IgD-negative memory B cell (primary cell): ENCODE measurements at regions not wholly inside any gene's neighbourhood (a gene's known extent, or its start where the extent isn't known, plus 50 kb on each side); places are given as distances from the start of the nearest gene placed in this dataset.

Source experiments
- H3K27ac Mint-ChIP-seq, 3 donors: one replicate each; pipeline ENCODE4 v1.8.0; 2020 to 2022; ENCODE audit warnings: mild to moderate bottlenecking in 3 of 3, mixed read lengths in 3 of 3, moderate library complexity in 1 of 3
- H3K27me3 Mint-ChIP-seq: one replicate; pipeline ENCODE4 v1.8.0; 2021; ENCODE audit warnings: mixed read lengths
- H3K36me3 Mint-ChIP-seq: one replicate; pipeline ENCODE4 v1.8.0; 2020; ENCODE audit warnings: mild to moderate bottlenecking, mixed read lengths
- H3K4me1 Mint-ChIP-seq, 3 donors: one replicate each; pipeline ENCODE4 v1.8.0; 2020 to 2022; ENCODE audit warnings: mixed read lengths in 3 of 3, mild to moderate bottlenecking in 1 of 3
- H3K4me3 Mint-ChIP-seq, 4 donors: one replicate each; pipeline ENCODE4 v1.8.0; 2020 to 2022; ENCODE audit warnings: mild to moderate bottlenecking in 4 of 4, mixed read lengths in 4 of 4, moderate library complexity in 3 of 4
- H3K9me3 Mint-ChIP-seq, 3 donors: one replicate each; pipeline ENCODE4 v1.8.0; 2020 to 2021; ENCODE audit warnings: mixed read lengths in 3 of 3, mild to moderate bottlenecking in 1 of 3

DNA sequence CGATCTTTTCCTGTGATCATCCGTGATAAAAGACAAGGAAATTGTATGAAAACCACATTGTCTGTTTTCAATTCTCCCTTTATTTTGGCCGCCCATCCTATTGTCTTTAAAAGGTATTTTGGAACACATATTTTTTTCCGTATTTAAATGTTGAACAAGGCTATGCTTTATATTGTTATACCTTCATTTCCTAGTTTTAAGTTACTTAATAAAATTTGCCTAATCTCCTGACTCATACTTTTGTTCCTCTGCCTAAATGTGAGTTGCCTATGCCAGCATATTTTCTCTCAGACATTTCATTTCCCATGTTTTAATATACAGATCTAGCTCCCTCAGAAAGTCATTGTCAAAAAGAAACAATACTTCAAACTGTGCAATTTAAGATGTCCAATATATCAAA is 104.2 kb downstream of the SLITRK6 start:
- Mint-ChIP-seq H3K27me3 (no peaks in the 10 kb centered on the region), H3K4me1 (peaks cover 0 to 1% (median 0%) of the 10 kb centered on the region in 3 donors), H3K4me3 (no peak overlapping the region), H3K36me3 (no peaks in the 10 kb centered on the region), H3K27ac (no peak overlapping the region), H3K9me3 (peaks cover 0 to 9% (median 0%) of the 10 kb centered on the region in 3 donors)

DNA sequence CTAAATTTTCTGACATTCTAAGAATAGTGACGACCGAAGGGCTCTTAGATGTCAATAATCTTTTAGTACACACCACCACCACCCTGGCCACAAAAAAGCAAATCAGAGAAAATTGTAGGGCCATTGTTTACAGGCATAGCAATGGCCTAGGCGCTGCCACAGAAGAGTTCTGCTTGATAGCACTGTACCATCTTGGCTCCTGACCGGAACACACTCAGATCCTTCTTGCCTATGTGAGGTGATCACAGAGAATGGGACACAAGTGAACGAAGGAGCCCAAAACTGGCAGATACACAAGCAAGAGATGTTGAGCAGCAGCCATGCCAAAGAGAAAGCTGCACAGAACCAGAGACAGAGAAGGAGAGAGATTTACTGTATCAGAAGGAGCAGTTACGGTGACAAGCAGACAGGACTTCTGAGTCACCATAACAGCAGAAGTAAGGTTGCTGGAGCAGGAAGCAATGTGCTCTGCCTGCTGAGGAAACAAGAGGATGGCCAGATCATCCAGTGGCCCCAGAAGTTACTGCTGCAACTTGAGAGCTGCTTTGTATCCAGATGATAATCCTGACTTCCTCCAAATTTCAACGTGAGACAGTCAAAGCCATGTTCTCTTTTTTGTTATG is 105.2 kb downstream of the SLITRK6 start:
- Mint-ChIP-seq H3K36me3 (no peaks in the 10 kb centered on the region), H3K4me1 (peaks cover 0 to 1% (median 0%) of the 10 kb centered on the region in 3 donors), H3K27ac (no peak overlapping the region), H3K4me3 (no peak overlapping the region), H3K27me3 (no peaks in the 10 kb centered on the region), H3K9me3 (peaks cover 0 to 9% (median 0%) of the 10 kb centered on the region in 3 donors)

DNA sequence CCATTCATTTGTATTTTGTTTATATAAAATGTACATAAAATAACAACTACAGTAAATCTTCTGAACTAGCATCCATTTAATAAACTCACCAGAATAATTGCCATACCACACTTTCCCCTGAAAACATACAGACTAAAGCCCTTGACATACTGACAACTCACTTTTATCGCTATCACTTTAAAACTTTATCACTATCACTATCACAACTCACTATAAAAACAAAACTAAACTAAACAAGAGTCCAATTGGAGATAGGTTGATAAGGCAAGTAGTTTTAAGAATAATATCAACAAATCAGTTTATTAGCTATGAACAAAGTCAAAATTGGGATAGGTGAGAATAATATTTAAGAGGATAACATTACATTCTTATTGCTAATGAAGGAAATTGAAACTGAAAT is 108.9 kb downstream of the SLITRK6 start:
- no peaks in the 10 kb centered on the region for H3K4me1 Mint-ChIP-seq
- no peaks in the 10 kb centered on the region for H3K36me3 Mint-ChIP-seq
- H3K4me3 Mint-ChIP-seq: no peak overlapping the region
- peaks cover 1 to 11% (median 5%) of the 10 kb centered on the region in 3 donors for H3K9me3 Mint-ChIP-seq
- no peaks in the 10 kb centered on the region for H3K27me3 Mint-ChIP-seq
- no peak overlapping the region for H3K27ac Mint-ChIP-seq

DNA sequence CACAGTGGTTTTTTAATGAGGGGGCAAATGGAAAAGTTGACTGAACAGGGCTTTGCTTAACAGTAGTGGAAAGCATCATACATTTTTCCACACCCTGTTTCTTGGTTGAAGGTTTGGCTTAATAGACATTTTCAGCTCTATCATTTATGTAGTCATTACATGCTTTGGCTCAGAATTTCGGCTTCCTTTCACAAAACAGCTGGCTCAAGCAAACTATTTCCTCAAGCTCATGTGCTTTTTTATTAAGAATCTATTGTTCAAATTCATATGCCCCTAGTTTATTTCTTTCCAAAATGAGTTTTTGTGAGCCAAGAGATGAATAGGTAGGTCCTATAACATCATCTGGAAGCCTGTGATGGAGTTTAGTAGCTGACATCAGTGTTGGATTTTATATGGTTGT is 113.8 kb downstream of the SLITRK6 start:
- no peak overlapping the region for H3K4me3 Mint-ChIP-seq
- no peaks in the 10 kb centered on the region for H3K4me1 Mint-ChIP-seq
- no peak overlapping the region for H3K27ac Mint-ChIP-seq
- no peaks in the 10 kb centered on the region for H3K27me3 Mint-ChIP-seq
- H3K9me3 Mint-ChIP-seq: peaks cover 0 to 19% (median 6%) of the 10 kb centered on the region in 3 donors
- no peaks in the 10 kb centered on the region for H3K36me3 Mint-ChIP-seq

DNA sequence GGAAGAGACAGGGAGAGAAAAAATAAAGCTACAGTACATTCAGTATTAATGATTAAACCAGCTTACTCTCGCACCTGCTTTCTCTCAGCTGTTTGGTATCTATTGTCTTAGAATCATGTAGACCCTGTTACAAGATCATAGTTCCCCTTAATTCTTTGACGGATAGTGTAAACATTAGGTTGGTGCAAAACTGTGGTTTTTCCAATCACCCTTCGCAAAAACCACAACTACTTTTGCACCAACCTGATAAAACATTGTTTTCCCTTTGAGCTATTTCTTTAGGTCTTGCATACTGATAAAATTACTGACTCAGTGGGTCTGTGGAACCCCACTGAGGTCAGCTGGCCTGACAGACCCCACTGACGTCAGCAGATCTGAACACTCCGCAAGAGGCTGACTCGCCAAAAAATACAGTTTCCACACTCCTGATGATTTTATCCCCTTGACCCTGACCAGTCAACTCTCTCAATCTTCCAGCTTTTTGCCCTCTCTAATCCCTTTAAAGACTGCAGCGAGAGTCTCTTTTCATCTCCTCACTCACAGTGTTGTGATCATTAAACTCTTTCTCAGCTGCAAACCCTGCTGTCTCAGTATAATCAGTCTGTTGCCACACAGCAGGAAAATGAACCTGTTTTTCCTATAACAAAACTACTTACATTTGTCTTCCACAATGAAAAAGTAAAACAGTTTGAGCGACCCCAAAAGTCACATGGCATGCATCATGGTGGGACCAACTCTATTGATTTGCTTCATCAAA is 123.9 kb downstream of the SLITRK6 start:
- Mint-ChIP-seq H3K27ac (no peak overlapping the region), H3K4me1 (no peaks in the 10 kb centered on the region), H3K36me3 (no peaks in the 10 kb centered on the region), H3K4me3 (no peak overlapping the region), H3K27me3 (no peaks in the 10 kb centered on the region), H3K9me3 (peaks cover 6 to 24% (median 9%) of the 10 kb centered on the region in 3 donors)

DNA sequence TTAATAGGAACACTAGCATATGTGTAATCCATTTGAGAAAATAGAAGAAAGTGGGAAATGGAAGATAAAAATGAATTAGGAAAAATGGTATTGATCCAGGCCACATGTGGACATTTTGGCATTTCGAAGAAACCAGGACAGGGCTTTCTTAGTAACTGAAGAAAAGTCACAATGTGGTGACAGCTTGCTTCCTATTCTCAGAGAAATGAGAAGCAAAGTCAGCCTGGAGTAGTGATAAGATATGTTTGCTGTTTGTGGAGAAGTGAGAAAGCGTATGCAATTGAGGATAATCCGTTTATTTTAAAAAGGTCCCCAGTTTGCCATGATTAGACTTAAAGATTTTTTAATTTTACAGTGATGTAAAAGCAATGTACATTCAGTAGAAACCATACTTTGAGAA is 127.9 kb downstream of the SLITRK6 start:
- Mint-ChIP-seq H3K4me1 (no peaks in the 10 kb centered on the region), H3K4me3 (no peak overlapping the region), H3K27me3 (no peaks in the 10 kb centered on the region), H3K27ac (no peak overlapping the region), H3K9me3 (peaks cover 4 to 14% (median 10%) of the 10 kb centered on the region in 3 donors), H3K36me3 (no peaks in the 10 kb centered on the region)

DNA sequence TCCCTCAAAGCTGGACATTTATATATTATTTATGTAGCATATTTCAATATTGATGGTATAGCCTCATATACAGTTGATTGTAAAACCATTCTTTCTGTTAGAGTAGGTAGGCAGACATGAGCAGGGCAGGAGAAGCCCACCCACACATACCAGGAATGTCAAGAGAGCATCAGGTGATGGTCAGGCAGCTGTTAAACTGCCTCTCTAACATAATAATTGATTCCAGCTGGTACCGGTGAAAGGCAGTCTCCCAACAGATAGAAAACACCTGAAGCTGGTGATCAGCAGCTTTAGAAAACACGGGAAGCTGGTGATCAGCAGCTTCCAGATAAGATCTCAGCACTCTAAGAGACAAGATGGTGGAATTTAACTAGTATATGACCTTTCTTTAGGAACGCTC is 132.9 kb downstream of the SLITRK6 start:
- Mint-ChIP-seq H3K9me3 (peaks cover 3 to 6% (median 5%) of the 10 kb centered on the region in 3 donors), H3K4me3 (no peak overlapping the region), H3K27ac (no peak overlapping the region), H3K27me3 (no peaks in the 10 kb centered on the region), H3K36me3 (no peaks in the 10 kb centered on the region), H3K4me1 (no peaks in the 10 kb centered on the region)

DNA sequence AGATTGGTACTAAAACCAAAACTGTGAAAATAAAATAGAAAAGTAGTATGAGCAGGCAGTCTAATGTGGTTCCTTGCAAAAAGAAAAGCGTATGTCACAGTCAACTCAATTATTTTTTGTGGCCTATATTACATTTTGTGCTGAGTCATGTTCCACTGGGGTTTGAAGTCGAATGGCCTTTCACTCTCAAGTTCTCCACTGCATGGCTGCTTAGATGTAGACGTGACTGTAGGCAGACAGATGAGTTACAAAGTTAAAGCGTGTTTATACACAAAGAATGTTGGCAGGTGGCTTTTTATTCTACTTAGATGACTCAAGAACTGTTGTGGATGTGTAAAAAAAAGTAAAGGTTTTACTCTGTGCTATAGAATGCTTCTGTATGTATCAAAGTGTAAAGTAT is 133.9 kb downstream of the SLITRK6 start:
- Mint-ChIP-seq H3K4me3 (no peak overlapping the region), H3K27ac (no peak overlapping the region), H3K9me3 (peaks cover 0 to 3% (median 3%) of the 10 kb centered on the region in 3 donors), H3K36me3 (no peaks in the 10 kb centered on the region), H3K27me3 (no peaks in the 10 kb centered on the region), H3K4me1 (no peaks in the 10 kb centered on the region)

DNA sequence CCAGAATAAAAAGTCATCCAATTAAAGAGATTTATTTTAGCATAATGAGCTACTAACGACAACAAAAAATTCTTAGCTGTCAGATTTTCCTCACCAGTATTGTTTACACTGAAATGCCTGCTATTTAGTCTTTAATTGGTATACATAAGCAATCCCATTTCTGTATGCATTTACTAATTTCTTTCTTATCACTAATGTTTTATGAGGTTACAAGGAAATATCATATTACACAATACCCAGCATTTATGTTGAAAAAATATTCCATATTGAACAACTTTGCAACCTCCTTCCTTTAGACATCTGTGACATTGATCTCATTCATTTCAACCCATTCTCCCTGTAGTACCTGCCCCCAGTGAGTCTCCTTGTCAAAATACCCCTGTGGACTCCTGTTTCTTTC is 135.4 kb downstream of the SLITRK6 start:
- Mint-ChIP-seq H3K4me1 (no peaks in the 10 kb centered on the region), H3K9me3 (peaks cover 0 to 3% (median 1%) of the 10 kb centered on the region in 3 donors), H3K4me3 (no peak overlapping the region), H3K27ac (no peak overlapping the region), H3K27me3 (no peaks in the 10 kb centered on the region), H3K36me3 (no peaks in the 10 kb centered on the region)

DNA sequence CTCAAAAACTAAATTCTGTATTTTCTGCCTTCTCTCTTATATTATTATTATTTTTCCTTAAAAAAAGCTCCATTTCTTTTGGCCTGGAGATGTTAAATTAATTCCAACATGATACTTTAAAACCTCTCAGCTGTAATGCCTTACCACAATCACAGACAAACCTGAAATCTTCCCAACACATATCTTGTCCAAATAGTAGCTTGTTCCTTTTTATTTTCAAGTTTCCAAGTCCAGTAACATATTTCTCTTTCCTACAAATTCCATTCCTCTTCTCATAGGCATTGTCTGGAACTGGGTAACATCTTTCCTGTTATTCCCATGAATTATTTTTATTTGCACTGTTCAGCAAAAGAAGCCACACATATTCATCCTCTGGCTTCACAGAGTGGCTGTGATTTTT is 137.0 kb downstream of the SLITRK6 start:
- peaks cover 0 to 1% (median 0%) of the 10 kb centered on the region in 3 donors for H3K9me3 Mint-ChIP-seq
- no peak overlapping the region for H3K27ac Mint-ChIP-seq
- no peaks in the 10 kb centered on the region for H3K4me1 Mint-ChIP-seq
- no peaks in the 10 kb centered on the region for H3K36me3 Mint-ChIP-seq
- H3K4me3 Mint-ChIP-seq: no peak overlapping the region
- no peaks in the 10 kb centered on the region for H3K27me3 Mint-ChIP-seq

DNA sequence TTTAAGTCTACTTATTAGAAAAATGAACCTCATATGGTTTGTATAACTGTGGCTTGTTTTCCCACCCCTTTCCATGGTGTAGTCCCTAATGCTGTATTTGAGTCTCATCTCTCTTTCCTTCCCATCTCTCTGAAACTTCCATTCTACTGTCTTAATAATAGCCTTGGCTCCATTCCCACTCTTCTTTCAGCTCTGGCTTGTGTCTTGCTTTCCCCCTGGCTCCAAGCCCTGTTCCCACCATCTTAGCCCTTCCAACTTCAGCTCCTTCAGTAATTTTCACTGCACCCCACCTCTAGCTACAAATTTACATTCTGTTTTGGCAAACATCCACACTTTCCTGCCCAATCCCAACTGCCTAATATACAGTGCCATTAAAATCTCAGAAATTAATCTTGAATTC is 137.5 kb downstream of the SLITRK6 start:
- Mint-ChIP-seq H3K27ac (no peak overlapping the region), H3K4me3 (no peak overlapping the region), H3K36me3 (no peaks in the 10 kb centered on the region), H3K4me1 (no peaks in the 10 kb centered on the region), H3K9me3 (peaks cover 0 to 1% (median 0%) of the 10 kb centered on the region in 3 donors), H3K27me3 (no peaks in the 10 kb centered on the region)

DNA sequence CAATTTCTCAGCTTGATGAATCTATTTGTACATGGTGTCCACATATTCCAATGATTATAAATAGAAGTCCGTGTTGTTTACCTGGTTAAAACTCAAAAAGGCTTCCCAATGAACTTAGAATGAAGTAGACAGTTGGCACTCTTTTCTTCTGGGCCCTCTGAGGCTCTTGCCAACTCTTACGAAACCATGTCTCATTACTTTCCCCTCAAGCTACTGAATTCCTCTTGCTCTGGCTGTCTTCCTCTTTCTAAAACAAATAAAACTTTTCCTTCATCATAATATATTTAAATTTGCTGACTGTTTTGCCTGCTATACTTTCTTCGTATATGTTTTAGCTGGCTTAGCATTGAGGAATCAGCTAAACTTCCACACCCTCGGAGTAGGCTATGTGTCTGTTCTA is 139.7 kb downstream of the SLITRK6 start:
- H3K4me1 Mint-ChIP-seq: no peaks in the 10 kb centered on the region
- no peaks in the 10 kb centered on the region for H3K36me3 Mint-ChIP-seq
- H3K27ac Mint-ChIP-seq: no peak overlapping the region

DNA sequence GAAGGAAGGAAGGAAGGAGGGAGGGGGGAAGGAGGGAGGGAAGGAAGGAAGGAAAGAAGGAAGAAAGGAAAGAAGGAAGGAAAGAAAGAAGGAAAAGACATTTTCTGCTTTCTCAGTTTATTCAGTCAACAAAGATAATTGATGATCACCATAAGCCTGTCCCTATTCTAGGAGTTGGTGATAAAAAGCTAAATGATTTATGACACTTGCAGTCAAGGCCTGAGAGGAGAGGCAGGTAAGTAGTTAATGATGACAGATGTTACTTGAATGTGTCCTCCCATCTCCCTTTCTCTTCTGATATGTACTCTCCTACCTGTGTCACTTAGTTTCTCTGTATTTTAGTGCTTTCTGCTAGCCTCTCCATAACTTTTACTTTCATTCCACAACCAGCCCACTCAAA is 141.3 kb downstream of the SLITRK6 start:
- Mint-ChIP-seq H3K36me3 (no peaks in the 10 kb centered on the region), H3K4me3 (no peak overlapping the region), H3K9me3 (peaks cover 0 to 6% (median 3%) of the 10 kb centered on the region in 3 donors), H3K27me3 (no peaks in the 10 kb centered on the region), H3K4me1 (no peaks in the 10 kb centered on the region), H3K27ac (no peak overlapping the region)

More for the DNA sequence above, 139.7 kb downstream of the SLITRK6 start:
- no peaks in the 10 kb centered on the region for H3K27me3 Mint-ChIP-seq
- H3K4me3 Mint-ChIP-seq: no peak overlapping the region
- H3K9me3 Mint-ChIP-seq: peaks cover 0 to 4% (median 1%) of the 10 kb centered on the region in 3 donors

DNA sequence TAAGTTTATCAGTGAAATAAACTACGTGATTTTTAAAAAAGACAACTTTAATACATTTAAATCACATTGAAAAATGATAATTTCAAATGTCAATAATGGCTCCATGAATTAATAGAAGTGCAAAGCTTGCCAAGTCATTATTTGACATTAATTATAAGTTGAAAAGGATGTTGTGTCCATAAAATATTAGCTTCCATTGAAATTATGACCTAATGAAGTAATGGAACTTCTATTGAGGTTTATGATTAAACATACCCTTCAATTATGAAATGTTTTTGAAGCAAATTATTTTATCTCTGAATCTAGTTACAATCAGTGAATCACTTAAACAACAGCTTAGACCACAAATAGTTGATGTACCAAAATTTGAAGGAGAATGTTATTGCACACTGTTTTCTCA is 144.2 kb downstream of the SLITRK6 start:
- H3K27me3 Mint-ChIP-seq: no peaks in the 10 kb centered on the region
- H3K36me3 Mint-ChIP-seq: no peaks in the 10 kb centered on the region
- no peak overlapping the region for H3K4me3 Mint-ChIP-seq
- H3K27ac Mint-ChIP-seq: no peak overlapping the region
- H3K9me3 Mint-ChIP-seq: peaks cover 1 to 9% (median 2%) of the 10 kb centered on the region in 3 donors
- no peaks in the 10 kb centered on the region for H3K4me1 Mint-ChIP-seq

DNA sequence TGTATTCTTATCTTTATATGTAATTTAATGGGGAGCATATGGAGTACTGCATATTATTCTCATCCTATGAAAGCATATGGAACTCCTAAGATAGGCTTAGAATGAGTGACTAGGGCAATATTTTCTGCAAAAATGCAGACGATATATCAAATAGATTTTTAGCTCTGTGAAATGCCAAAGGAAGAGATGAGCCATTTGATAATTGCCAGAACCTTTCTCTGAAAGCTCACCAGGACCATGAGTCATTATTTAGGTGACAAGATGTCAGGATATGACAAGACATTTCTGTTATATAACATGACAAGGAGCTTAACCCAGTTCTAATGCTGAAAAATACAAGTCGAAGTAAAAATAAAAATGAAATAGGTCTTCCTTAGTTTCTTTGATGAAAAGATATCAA is 145.0 kb downstream of the SLITRK6 start:
- peaks cover 1 to 9% (median 2%) of the 10 kb centered on the region in 3 donors for H3K9me3 Mint-ChIP-seq
- H3K27ac Mint-ChIP-seq: no peak overlapping the region
- H3K4me1 Mint-ChIP-seq: no peaks in the 10 kb centered on the region
- H3K4me3 Mint-ChIP-seq: no peak overlapping the region
- H3K36me3 Mint-ChIP-seq: no peaks in the 10 kb centered on the region
- no peaks in the 10 kb centered on the region for H3K27me3 Mint-ChIP-seq

DNA sequence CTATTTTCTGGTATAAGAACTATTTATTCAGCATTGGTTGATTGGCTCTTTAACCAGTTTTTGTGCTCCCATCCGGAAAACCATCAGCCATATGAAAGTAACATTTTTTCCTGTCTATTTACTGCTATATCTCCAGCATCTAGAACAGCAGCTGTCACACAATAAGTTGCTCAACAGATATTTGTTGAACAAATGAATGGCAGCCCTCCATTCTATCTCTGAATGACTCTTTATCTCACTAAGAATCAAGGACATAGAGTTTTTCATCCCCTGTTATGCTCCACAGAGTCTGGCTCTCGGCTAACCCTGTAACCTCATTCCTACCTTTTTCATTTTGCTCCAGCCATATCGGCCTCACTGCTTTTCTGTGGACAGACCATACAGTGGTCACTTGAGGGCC is 145.5 kb downstream of the SLITRK6 start:
- Mint-ChIP-seq H3K36me3 (no peaks in the 10 kb centered on the region), H3K27me3 (no peaks in the 10 kb centered on the region), H3K9me3 (peaks cover 1 to 9% (median 5%) of the 10 kb centered on the region in 3 donors), H3K4me3 (no peak overlapping the region), H3K4me1 (no peaks in the 10 kb centered on the region), H3K27ac (no peak overlapping the region)
